ENCODE measurements at regions not wholly inside any gene's neighbourhood (a gene's known extent, or its start where the extent isn't known, plus 50 kb on each side); places are given as distances from the start of the nearest gene placed in this dataset.

GRCh38 chr20:60913298-60913697, 338.8 kb upstream of the CDH4 start:
- TF ChIP-seq EZH2 (IDR thresholded peaks at IDR 0.05; ENCODE audit: insufficient read depth, low read length): no peak
- TF ChIP-seq, protein P1, sequence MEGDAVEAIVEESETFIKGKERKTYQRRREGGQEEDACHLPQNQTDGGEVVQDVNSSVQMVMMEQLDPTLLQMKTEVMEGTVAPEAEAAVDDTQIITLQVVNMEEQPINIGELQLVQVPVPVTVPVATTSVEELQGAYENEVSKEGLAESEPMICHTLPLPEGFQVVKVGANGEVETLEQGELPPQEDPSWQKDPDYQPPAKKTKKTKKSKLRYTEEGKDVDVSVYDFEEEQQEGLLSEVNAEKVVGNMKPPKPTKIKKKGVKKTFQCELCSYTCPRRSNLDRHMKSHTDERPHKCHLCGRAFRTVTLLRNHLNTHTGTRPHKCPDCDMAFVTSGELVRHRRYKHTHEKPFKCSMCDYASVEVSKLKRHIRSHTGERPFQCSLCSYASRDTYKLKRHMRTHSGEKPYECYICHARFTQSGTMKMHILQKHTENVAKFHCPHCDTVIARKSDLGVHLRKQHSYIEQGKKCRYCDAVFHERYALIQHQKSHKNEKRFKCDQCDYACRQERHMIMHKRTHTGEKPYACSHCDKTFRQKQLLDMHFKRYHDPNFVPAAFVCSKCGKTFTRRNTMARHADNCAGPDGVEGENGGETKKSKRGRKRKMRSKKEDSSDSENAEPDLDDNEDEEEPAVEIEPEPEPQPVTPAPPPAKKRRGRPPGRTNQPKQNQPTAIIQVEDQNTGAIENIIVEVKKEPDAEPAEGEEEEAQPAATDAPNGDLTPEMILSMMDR (IDR thresholded peaks at IDR 0.05; ENCODE audit: insufficient read depth, low read depth, low read length): no peak

Data from astrocyte (in vitro differentiated cells and primary cell).